Naive B cell (primary cell): ENCODE measurements at regions not wholly inside any gene's neighbourhood (a gene's known extent, or its start where the extent isn't known, plus 50 kb on each side); places are given as distances from the start of the nearest gene placed in this dataset.
"Not testable (repeated sequence)": the region's sequence is repeated elsewhere in the genome, so short reads cannot be mapped to it uniquely, and the experiment has no call there.

Source experiments
- ATAC-seq, 2 donors: fragments of 150-1000 bp; cut with Tn5 transposase; 2 replicates each; pipeline ENCODE4 v1.10.0; 2021; ENCODE audit warnings: low read depth in 2 of 2, mild to moderate bottlenecking in 2 of 2, moderate library complexity in 2 of 2
- DNase-seq: peaks from one replicate; pipeline ENCODE4 v3.0.0; 2022
- H3K27ac Mint-ChIP-seq, 6 donors: one replicate each; pipeline ENCODE4 v1.8.0; 2020 to 2022; ENCODE audit warnings: mild to moderate bottlenecking in 6 of 6, mixed read lengths in 6 of 6, moderate library complexity in 5 of 6, inconsistent platforms in 2 of 6
- H3K27me3 Mint-ChIP-seq, 3 donors: one replicate each; pipeline ENCODE4 v1.8.0; 2021 to 2022; ENCODE audit warnings: mixed read lengths in 3 of 3, mild to moderate bottlenecking in 1 of 3
- H3K36me3 Mint-ChIP-seq, 2 donors: one replicate each; pipeline ENCODE4 v1.8.0; 2020 to 2022; ENCODE audit warnings: mixed read lengths in 2 of 2, inconsistent platforms in 1 of 2, mild to moderate bottlenecking in 1 of 2
- H3K4me1 Mint-ChIP-seq, 3 donors: one replicate each; pipeline ENCODE4 v1.8.0; 2020 to 2022; ENCODE audit warnings: mixed read lengths in 3 of 3, inconsistent platforms in 1 of 3, mild to moderate bottlenecking in 1 of 3, moderate library complexity in 1 of 3
- H3K4me3 Mint-ChIP-seq, 8 donors: one replicate each; pipeline ENCODE4 v1.8.0; 2020 to 2022; ENCODE audit warnings: mild to moderate bottlenecking in 8 of 8, mixed read lengths in 8 of 8, moderate library complexity in 8 of 8, inconsistent platforms in 2 of 8
- H3K9me3 Mint-ChIP-seq, 7 donors: one replicate each; pipeline ENCODE4 v1.8.0; 2020 to 2022; ENCODE audit warnings: mixed read lengths in 7 of 7, mild to moderate bottlenecking in 5 of 7, inconsistent platforms in 2 of 7, moderate library complexity in 1 of 7

GRCh38 chr11:98674390-98674789 is 346.4 kb upstream of the CNTN5 start:
- H3K9me3 Mint-ChIP-seq: peaks cover 0 to 10% (median 4%) of the 10 kb centered on the region in 7 donors
- H3K36me3 Mint-ChIP-seq: no peaks in the 10 kb centered on the region
- H3K4me3 Mint-ChIP-seq: no peak overlapping the region
- no peaks in the 10 kb centered on the region for H3K27me3 Mint-ChIP-seq
- H3K4me1 Mint-ChIP-seq: no peaks in the 10 kb centered on the region
- DNase-seq (no peak), ATAC-seq (no peak)
- no peak overlapping the region for H3K27ac Mint-ChIP-seq

GRCh38 chr11:98679673-98680072 is 341.1 kb upstream of the CNTN5 start:
- H3K9me3 Mint-ChIP-seq: peaks cover 0 to 11% (median 7%) of the 10 kb centered on the region in 7 donors
- ATAC-seq (no peak), DNase-seq (no peak)
- H3K4me1 Mint-ChIP-seq: no peaks in the 10 kb centered on the region
- no peaks in the 10 kb centered on the region for H3K27me3 Mint-ChIP-seq
- no peak overlapping the region for H3K4me3 Mint-ChIP-seq
- H3K27ac Mint-ChIP-seq: no peak overlapping the region
- H3K36me3 Mint-ChIP-seq: no peaks in the 10 kb centered on the region

- Mint-ChIP-seq H3K9me3 (peaks cover 0 to 14% (median 5%) of the 10 kb centered on the region in 7 donors), H3K27ac (no peak overlapping the region), H3K4me1 (no peaks in the 10 kb centered on the region), H3K27me3 (no peaks in the 10 kb centered on the region), H3K36me3 (no peaks in the 10 kb centered on the region), H3K4me3 (no peak overlapping the region)
- DNase-seq: no peak
- no peak for ATAC-seq
These were observed 319.2 kb upstream of the CNTN5 start for GRCh38 chr11:98701541-98701940.

GRCh38 chr11:98703779-98704556 is 316.8 kb upstream of the CNTN5 start:
- no peaks in the 10 kb centered on the region for H3K27me3 Mint-ChIP-seq
- no peak overlapping the region for H3K4me3 Mint-ChIP-seq
- H3K9me3 Mint-ChIP-seq: peaks cover 0 to 14% (median 5%) of the 10 kb centered on the region in 7 donors
- no peak overlapping the region for H3K27ac Mint-ChIP-seq
- no peaks in the 10 kb centered on the region for H3K36me3 Mint-ChIP-seq
- DNase-seq (no peak), ATAC-seq (no peak)
- no peaks in the 10 kb centered on the region for H3K4me1 Mint-ChIP-seq

DNA sequence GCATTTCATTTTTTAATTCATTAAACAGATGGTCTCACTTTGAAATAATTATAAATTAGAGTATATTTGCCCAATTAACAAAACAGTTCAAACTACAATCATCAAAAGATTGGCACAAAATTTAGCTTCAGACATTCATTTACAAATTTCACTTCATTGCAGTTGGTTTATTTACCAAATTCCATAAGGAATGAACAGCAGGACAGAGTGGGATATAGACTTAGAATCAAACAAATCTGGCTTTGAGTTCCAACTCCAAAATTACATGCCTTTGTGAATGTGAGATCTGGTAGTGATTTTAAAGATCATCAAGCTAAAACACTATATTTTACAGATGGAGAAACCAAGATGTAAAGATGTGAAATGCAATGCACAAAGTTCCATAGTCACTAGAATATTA is 310.7 kb upstream of the CNTN5 start:
- Mint-ChIP-seq H3K9me3 (peaks cover 8 to 24% (median 12%) of the 10 kb centered on the region in 7 donors), H3K27ac (no peak overlapping the region), H3K36me3 (no peaks in the 10 kb centered on the region), H3K4me3 (no peak overlapping the region), H3K27me3 (no peaks in the 10 kb centered on the region), H3K4me1 (no peaks in the 10 kb centered on the region)
- DNase-seq (no peak), ATAC-seq (no peak)

- H3K4me1 Mint-ChIP-seq: no peaks in the 10 kb centered on the region
- ATAC-seq: no peak
- DNase-seq: no peak
- H3K27ac Mint-ChIP-seq: no peak overlapping the region
- no peaks in the 10 kb centered on the region for H3K27me3 Mint-ChIP-seq
- no peaks in the 10 kb centered on the region for H3K36me3 Mint-ChIP-seq
- H3K4me3 Mint-ChIP-seq: no peak overlapping the region
- H3K9me3 Mint-ChIP-seq: peaks cover 9 to 33% (median 14%) of the 10 kb centered on the region in 7 donors
These were observed 309.8 kb upstream of the CNTN5 start for GRCh38 chr11:98710986-98711385.

- Mint-ChIP-seq H3K36me3 (no peaks in the 10 kb centered on the region), H3K9me3 (peaks cover 2 to 12% (median 5%) of the 10 kb centered on the region in 7 donors), H3K27ac (no peak overlapping the region), H3K4me3 (no peak overlapping the region), H3K27me3 (no peaks in the 10 kb centered on the region), H3K4me1 (no peaks in the 10 kb centered on the region)
- DNase-seq: no peak
- ATAC-seq: no peak
These were observed 299.8 kb upstream of the CNTN5 start for GRCh38 chr11:98720951-98721350.

DNA sequence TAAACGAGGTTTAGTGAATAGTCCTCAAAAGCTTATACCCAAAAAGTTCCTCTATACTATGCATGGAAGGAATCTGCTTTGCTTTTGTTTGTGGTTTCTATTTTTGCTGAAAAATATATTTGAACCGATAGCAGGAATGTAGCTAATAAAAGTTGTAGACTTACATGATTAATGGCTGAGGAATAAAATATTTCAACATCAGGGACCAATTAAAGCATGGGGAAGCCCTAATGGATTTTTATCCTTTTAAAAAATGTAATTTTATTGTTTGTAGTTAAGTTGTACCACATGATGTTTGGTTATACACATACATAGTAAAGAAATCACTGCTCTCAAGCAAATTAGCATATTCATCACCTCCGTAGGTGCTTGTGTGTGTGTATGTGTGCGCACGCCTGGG is 295.3 kb upstream of the CNTN5 start:
- DNase-seq (no peak), ATAC-seq (no peak)

DNA sequence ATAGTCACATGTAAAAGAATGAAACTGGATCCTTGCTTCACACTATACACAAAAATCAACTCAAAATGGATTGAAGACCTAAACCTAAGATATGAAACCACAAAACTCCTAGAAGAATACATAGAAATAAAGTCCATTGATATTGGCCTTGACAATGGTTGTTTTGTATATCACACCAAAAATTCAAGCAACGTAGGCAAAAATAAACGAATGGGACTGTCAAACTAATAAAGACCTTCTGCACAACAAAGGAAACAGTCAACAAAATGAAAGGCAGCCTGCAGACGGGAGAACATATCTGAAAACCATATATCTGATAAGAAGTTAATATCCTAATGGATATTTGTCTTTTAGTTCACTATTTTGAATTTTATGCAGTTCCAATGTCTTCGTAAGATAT is 292.3 kb upstream of the CNTN5 start:
- H3K4me3 Mint-ChIP-seq: no peak overlapping the region
- ATAC-seq (no peak), DNase-seq (no peak)
- H3K9me3 Mint-ChIP-seq: peaks cover 0 to 8% (median 4%) of the 10 kb centered on the region in 7 donors
- H3K4me1 Mint-ChIP-seq: no peaks in the 10 kb centered on the region
- H3K36me3 Mint-ChIP-seq: no peaks in the 10 kb centered on the region
- no peak overlapping the region for H3K27ac Mint-ChIP-seq
- H3K27me3 Mint-ChIP-seq: no peaks in the 10 kb centered on the region

More for the DNA sequence above, 295.3 kb upstream of the CNTN5 start:
- Mint-ChIP-seq H3K36me3 (no peaks in the 10 kb centered on the region), H3K4me1 (no peaks in the 10 kb centered on the region), H3K27me3 (no peaks in the 10 kb centered on the region), H3K27ac (no peak overlapping the region), H3K4me3 (no peak overlapping the region), H3K9me3 (peaks cover 0 to 7% (median 5%) of the 10 kb centered on the region in 7 donors)

GRCh38 chr11:98729118-98729517 is 291.6 kb upstream of the CNTN5 start:
- no peaks in the 10 kb centered on the region for H3K27me3 Mint-ChIP-seq
- H3K4me3 Mint-ChIP-seq: no peak overlapping the region
- peaks cover 0 to 10% (median 4%) of the 10 kb centered on the region in 7 donors for H3K9me3 Mint-ChIP-seq
- no peaks in the 10 kb centered on the region for H3K4me1 Mint-ChIP-seq
- H3K36me3 Mint-ChIP-seq: no peaks in the 10 kb centered on the region
- DNase-seq (no peak), ATAC-seq (no peak)
- H3K27ac Mint-ChIP-seq: no peak overlapping the region

GRCh38 chr11:98732947-98733346 is 287.8 kb upstream of the CNTN5 start:
- ATAC-seq (no peak), DNase-seq (no peak)
- Mint-ChIP-seq H3K27me3 (no peaks in the 10 kb centered on the region), H3K9me3 (peaks cover 0 to 10% (median 4%) of the 10 kb centered on the region in 7 donors), H3K27ac (no peak overlapping the region), H3K4me3 (no peak overlapping the region), H3K36me3 (no peaks in the 10 kb centered on the region), H3K4me1 (no peaks in the 10 kb centered on the region)

GRCh38 chr11:98733378-98733777 is 287.4 kb upstream of the CNTN5 start:
- not testable (repeated sequence) for H3K27ac Mint-ChIP-seq, H3K9me3 Mint-ChIP-seq, ATAC-seq

GRCh38 chr11:98734686-98735085 is 286.1 kb upstream of the CNTN5 start:
- no peak overlapping the region for H3K27ac Mint-ChIP-seq
- H3K27me3 Mint-ChIP-seq: no peaks in the 10 kb centered on the region
- peaks cover 0 to 6% (median 3%) of the 10 kb centered on the region in 7 donors for H3K9me3 Mint-ChIP-seq
- ATAC-seq (no peak), DNase-seq (no peak)
- no peaks in the 10 kb centered on the region for H3K4me1 Mint-ChIP-seq
- no peak overlapping the region for H3K4me3 Mint-ChIP-seq
- no peaks in the 10 kb centered on the region for H3K36me3 Mint-ChIP-seq

More at GRCh38 chr11:98733378-98733777, 287.4 kb upstream of the CNTN5 start:
- not testable (repeated sequence) for DNase-seq, H3K4me1 Mint-ChIP-seq, H3K27me3 Mint-ChIP-seq, H3K36me3 Mint-ChIP-seq, H3K4me3 Mint-ChIP-seq

GRCh38 chr11:98736833-98737232 is 283.9 kb upstream of the CNTN5 start:
- Mint-ChIP-seq H3K9me3 (peaks cover 0 to 6% (median 3%) of the 10 kb centered on the region in 7 donors), H3K4me1 (no peaks in the 10 kb centered on the region), H3K27me3 (no peaks in the 10 kb centered on the region), H3K4me3 (no peak overlapping the region), H3K27ac (peak overlapping the region in 1 of 6 donors; percentile 71), H3K36me3 (no peaks in the 10 kb centered on the region)
- ATAC-seq: no peak
- DNase-seq: no peak
